HG03196 (cell line): ENCODE measurements at regions not wholly inside any gene's neighbourhood (a gene's known extent, or its start where the extent isn't known, plus 50 kb on each side); places are given as distances from the start of the nearest gene placed in this dataset.
"Not testable (repeated sequence)": the region's sequence is repeated elsewhere in the genome, so short reads cannot be mapped to it uniquely, and the experiment has no call there.

Experiments used
- ATAC-seq: cut with Tn5 transposase; IDR thresholded peaks from one replicate; pipeline ENCODE4 v1.9.1; 2021; ENCODE audit not compliant: unreplicated experiment

GRCh38 chr12:72863671-72864070, 591.5 kb downstream of the TRHDE start:
- no peak for ATAC-seq

DNA sequence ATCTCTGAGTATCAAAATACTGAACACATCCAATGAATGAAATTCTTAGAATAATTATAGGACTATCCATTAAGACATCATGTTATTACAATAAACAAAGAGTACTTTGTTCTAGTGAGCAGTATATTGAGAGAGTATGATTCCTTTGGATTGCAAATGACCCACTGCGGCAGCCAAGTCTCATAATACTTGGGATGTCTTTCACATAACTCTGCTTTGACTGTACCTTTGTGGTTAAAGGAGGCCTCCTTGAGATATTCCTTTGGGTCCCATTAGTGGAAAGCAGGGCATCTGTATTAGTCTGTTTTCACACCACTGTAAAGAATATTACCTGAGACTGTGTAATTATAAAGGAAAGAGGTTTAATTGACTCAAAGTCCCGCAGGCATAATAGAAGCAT, 593.8 kb downstream of the TRHDE start:
- no peak for ATAC-seq

- no peak for ATAC-seq
Measured at GRCh38 chr12:72869024-72869423, 596.9 kb downstream of the TRHDE start.

- no peak for ATAC-seq
Measured at GRCh38 chr12:72872238-72872887, 600.2 kb downstream of the TRHDE start.

- no peak for ATAC-seq
Measured at GRCh38 chr12:72872996-72873395, 600.8 kb downstream of the TRHDE start.

- no peak for ATAC-seq
Measured at GRCh38 chr12:72876092-72876491, 603.9 kb downstream of the TRHDE start.

DNA sequence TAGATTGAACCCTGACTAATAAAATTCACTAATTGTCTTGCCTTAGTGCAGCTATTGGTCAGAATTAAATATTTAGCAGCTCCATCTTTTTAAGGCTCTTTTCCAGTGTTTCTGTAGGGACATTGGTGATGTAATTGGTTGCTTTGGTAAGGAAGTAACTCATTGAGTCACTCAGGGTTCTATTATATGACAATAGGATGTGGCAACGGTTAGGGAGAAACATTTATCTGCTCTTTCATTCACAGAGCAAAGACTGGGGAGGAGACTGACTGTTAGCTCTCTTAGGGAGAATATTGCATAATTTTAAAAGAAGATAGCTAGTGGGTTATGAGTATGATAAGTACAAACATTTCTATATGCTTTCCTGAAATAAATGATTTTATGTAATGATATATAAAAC, 616.5 kb downstream of the TRHDE start:
- ATAC-seq: no peak

GRCh38 chr12:72889791-72890190, 617.6 kb downstream of the TRHDE start:
- no peak for ATAC-seq

- no peak for ATAC-seq
Measured at GRCh38 chr12:72901685-72902084, 629.5 kb downstream of the TRHDE start.

DNA sequence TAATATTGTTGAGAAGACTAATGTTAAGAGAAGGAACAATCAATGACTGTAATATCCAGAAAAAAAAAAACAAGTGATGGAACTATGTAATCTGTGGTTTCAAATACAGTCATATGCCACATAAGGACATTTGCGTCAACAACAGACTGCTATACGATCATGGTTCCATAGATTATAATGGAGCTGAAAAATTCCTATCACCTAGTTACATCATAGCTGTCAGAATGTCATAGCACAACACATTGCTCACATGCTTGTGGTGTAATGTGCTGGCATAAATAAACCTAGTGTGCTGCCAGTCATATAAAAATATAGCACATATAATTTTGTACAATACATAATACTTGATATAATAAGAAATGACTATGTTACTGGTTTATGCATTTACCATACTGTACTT, 653.5 kb downstream of the TRHDE start:
- ATAC-seq: no peak

GRCh38 chr12:72931838-72932237, 659.7 kb downstream of the TRHDE start:
- not testable (repeated sequence) for ATAC-seq

DNA sequence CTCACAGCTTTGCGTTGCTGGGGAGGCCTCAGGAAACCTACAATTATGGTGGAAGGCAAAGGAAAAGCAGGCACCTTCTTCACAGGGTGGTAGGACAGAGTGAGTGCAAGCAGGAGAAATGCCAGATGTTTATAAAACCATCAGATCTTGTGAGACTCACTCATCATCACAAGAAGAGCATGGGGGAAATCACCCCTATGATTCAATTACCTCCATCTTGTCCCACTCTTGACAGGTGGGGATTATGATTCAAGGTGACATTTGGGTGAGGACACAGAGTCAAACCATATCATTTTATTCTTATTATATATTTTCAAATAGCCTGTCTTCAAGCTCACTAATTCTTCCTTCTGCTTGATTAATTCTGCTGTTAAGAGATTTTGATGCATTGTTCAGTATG, 665.3 kb downstream of the TRHDE start:
- no peak for ATAC-seq

DNA sequence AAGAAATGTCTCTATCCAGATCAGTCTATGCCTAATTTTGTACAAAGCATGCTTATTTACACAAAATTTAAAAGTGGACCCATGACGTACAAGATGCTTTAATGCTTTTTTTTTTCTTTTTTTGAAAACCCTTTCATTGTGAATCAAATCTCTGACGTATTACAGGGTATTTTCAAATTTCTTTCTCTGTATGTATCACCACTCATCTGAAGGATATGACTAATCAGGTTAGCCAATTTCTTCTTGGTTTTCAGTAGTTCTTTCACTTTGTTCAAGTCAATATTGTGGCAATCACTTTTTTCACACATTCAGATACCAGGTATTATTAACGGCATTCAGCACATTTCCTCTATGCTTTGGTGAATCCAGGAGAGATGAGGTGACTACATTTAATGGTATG, 685.3 kb downstream of the TRHDE start:
- no peak for ATAC-seq

DNA sequence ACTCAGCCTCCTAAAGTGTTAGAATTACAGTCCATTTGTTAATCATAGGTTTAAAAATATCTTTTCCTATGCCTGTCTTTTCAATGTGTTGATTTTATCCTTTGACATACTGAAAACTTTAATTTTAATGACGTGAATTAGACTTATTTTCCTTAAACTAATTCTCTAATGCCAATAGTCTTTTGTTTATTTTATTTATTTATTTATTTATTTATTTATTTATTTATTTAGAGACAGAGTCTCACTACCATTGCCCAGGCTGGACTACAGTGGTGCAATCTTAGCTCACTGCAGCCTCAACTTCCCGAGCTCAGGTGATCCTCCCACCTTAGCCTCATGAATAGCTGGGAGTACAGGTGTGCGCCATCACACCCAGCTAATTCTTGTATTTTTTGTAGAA, 694.5 kb downstream of the TRHDE start:
- ATAC-seq: no peak

DNA sequence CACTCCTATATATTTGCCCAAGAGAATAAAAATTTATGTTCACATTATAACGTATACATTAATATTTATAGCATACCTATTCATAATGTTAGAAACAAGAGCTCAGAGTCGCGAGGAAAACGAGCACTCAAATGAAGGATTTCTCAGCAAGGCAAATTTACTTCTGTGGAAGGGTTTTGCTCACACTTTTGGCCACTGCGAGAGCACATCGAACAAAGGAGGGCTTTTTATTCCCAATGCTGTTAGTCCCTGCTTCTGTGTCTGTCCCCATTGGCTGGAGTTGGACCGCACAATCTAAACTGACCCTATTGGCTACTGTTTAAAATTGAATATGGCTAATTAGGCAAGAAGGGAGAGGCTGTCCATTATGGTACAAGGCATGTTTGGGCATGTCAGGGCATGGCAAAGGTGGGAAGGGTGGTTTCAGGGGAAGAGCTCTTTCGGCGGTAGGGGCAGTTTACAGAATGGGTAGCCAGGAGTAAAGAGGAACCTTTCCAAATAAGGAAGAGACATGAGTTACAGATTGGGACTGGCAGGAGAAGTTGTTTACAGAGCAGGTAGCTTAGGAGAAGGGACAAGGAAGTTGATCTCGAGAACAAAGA, 702.9 kb downstream of the TRHDE start:
- no peak for ATAC-seq

DNA sequence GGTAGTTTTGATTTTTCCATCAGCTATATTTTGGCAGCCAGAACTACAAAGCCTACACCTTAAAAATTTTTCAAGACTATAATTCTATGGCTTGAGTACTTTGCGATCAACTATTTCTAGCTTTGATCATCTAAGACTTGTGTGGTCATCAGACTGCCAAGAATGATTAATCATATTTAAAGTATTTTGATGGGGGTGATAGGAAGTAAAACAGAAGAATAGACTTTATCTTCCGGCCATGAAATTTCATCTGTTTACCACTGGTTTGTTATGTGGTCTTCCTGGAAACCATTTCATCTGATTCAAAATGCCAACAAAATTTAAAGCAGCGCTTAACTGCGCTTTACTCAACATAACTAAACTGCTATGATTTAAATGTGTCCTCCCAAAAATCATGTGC, 706.8 kb downstream of the TRHDE start:
- no peak for ATAC-seq

DNA sequence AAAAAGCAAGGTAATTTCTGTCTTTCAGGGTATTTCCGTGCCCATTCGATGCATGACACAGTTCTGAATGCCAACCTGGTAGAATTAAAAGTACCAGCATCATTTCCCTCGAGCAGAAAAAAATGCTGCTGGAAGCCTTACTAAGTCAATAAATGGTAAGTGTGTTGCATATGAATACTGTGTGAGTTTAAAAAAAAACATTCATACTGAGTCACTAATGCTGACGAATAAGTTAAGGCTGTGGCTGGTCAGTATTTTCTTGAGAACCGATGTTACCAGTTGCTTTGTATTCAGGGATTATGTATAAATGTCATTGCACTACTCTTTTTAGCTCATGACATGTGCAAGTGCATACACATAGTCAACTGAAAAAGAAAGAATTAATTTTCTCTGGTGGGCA, 710.2 kb downstream of the TRHDE start:
- ATAC-seq: no peak

- ATAC-seq: no peak
Measured at GRCh38 chr12:72986963-72987362, 714.8 kb downstream of the TRHDE start.

- no peak for ATAC-seq
Measured at GRCh38 chr12:72989458-72989947, 717.3 kb downstream of the TRHDE start.

GRCh38 chr12:72995029-72995428, 722.9 kb downstream of the TRHDE start:
- ATAC-seq: not testable (repeated sequence)

- no peak for ATAC-seq
Measured at GRCh38 chr12:72995616-72996015, 723.4 kb downstream of the TRHDE start.

DNA sequence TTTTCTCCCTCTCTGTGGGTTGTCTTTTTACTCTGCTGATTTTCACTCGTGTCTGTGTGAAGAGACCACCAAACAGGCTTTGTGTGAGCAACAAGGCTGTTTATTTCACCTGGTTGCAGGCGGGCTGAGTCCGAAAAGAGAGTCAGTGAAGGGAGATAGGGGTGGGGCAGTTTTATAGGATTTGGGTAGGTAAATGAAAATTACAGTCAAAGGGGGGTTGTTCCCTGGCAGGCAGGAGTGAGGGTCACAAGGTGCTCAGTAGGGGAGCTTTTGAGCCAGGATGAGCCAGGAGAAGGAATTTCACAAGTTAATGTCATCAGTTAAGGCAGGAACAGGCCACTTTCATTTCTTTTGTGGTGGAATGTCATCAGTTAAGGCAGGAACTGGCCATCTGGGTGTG, 729.6 kb downstream of the TRHDE start:
- not testable (repeated sequence) for ATAC-seq

- ATAC-seq: not testable (repeated sequence)
Measured at GRCh38 chr12:73002504-73002903, 730.3 kb downstream of the TRHDE start.
